Panc1 (cell line): ENCODE measurements at regions not wholly inside any gene's neighbourhood (a gene's known extent, or its start where the extent isn't known, plus 50 kb on each side); places are given as distances from the start of the nearest gene placed in this dataset.

ENCODE experiments used
- TF ChIP-seq, protein P1 (sequence below): fragments of 450-650 bp; IDR thresholded peaks from 2 replicates; pipeline ENCODE4 v1.5.1; 2017; ENCODE audit warnings: mild to moderate bottlenecking
- TF ChIP-seq, protein P2 (sequence below), 2 experiments: IDR thresholded peaks; 2 replicates each; pipeline ENCODE4 v1.6.1; 2011 to 2012; ENCODE audit warnings: low read depth in 2 of 2, control low read depth in 1 of 2, low read length in 1 of 2, mild to moderate bottlenecking in 1 of 2, moderate library complexity in 1 of 2; ENCODE audit not compliant: insufficient read depth in 1 of 2

DNA sequence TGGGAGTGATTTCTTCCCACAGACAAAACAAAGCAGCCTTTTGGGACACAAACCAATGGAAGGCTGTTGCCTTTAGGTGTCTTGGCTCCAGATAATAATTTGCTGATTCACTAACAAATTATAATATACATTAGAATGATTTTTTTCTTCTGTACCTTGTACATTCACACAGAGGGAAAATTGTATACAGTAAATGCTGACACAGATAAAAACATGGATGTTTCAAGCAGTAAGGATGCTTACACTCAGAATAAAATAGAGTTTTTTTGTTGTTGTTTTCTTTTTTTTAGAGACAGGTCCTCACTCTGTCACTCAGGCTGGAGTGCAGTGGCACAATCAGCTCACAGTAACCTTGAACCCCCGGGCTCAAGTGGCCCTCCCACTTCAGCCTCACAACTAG, 109.2 kb upstream of the TRPC6 start:
- TF ChIP-seq, protein P1, sequence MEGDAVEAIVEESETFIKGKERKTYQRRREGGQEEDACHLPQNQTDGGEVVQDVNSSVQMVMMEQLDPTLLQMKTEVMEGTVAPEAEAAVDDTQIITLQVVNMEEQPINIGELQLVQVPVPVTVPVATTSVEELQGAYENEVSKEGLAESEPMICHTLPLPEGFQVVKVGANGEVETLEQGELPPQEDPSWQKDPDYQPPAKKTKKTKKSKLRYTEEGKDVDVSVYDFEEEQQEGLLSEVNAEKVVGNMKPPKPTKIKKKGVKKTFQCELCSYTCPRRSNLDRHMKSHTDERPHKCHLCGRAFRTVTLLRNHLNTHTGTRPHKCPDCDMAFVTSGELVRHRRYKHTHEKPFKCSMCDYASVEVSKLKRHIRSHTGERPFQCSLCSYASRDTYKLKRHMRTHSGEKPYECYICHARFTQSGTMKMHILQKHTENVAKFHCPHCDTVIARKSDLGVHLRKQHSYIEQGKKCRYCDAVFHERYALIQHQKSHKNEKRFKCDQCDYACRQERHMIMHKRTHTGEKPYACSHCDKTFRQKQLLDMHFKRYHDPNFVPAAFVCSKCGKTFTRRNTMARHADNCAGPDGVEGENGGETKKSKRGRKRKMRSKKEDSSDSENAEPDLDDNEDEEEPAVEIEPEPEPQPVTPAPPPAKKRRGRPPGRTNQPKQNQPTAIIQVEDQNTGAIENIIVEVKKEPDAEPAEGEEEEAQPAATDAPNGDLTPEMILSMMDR = no peak
- TF ChIP-seq, protein P2, sequence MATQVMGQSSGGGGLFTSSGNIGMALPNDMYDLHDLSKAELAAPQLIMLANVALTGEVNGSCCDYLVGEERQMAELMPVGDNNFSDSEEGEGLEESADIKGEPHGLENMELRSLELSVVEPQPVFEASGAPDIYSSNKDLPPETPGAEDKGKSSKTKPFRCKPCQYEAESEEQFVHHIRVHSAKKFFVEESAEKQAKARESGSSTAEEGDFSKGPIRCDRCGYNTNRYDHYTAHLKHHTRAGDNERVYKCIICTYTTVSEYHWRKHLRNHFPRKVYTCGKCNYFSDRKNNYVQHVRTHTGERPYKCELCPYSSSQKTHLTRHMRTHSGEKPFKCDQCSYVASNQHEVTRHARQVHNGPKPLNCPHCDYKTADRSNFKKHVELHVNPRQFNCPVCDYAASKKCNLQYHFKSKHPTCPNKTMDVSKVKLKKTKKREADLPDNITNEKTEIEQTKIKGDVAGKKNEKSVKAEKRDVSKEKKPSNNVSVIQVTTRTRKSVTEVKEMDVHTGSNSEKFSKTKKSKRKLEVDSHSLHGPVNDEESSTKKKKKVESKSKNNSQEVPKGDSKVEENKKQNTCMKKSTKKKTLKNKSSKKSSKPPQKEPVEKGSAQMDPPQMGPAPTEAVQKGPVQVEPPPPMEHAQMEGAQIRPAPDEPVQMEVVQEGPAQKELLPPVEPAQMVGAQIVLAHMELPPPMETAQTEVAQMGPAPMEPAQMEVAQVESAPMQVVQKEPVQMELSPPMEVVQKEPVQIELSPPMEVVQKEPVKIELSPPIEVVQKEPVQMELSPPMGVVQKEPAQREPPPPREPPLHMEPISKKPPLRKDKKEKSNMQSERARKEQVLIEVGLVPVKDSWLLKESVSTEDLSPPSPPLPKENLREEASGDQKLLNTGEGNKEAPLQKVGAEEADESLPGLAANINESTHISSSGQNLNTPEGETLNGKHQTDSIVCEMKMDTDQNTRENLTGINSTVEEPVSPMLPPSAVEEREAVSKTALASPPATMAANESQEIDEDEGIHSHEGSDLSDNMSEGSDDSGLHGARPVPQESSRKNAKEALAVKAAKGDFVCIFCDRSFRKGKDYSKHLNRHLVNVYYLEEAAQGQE (IDR thresholded peaks at IDR 0.05; ENCODE audit: insufficient read depth in 1 of 2, low read depth in 2 of 2, low read length in 1 of 2) = no peak
